H1 (cell line): ENCODE measurements at regions not wholly inside any gene's neighbourhood (a gene's known extent, or its start where the extent isn't known, plus 50 kb on each side); places are given as distances from the start of the nearest gene placed in this dataset.

Source experiments
- CTCF ChIA-PET: fragments of 300-600 bp; sonication (Branson Sonifier 250); formaldehyde crosslinking; loops from one replicate; lab custom pipeline; 2021; ENCODE audit not compliant: partially characterized antibody; lab: Charles Lee
- POLR2A ChIA-PET: fragments of 300-600 bp; sonication (Branson Sonifier 250); formaldehyde crosslinking; loops from one replicate; lab custom pipeline; 2021; ENCODE audit warnings: inconsistent platforms; ENCODE audit not compliant: partially characterized antibody; lab: Charles Lee
- DNase-seq, 2 experiments: peaks; one replicate each; pipeline versions ENCODE4 v3.0.0 to v3.0.0-alpha.2; 2010 to 2022; ENCODE audit warnings: low spot score in 2 of 2, low read depth in 1 of 2, mixed read lengths in 1 of 2
- FAIRE-seq: peaks from 2 replicates; lab custom pipeline; 2011; peaks lifted over from hg19 to GRCh38; lab: Jason Lieb, UNC
- H2AFZ ChIP-seq: 2 replicates; pipeline ENCODE4 v1.8.1; 2012; ENCODE audit warnings: low read length, inconsistent platforms
- H2AK5ac ChIP-seq: 2 replicates; pipeline ENCODE4 v1.6.1; 2013; ENCODE audit warnings: low read depth, low read length
- H2BK120ac ChIP-seq: replicated peaks from 2 replicates; pipeline ENCODE3; 2013; ENCODE audit warnings: low read depth, low read length, inconsistent platforms
- H2BK12ac ChIP-seq: 2 replicates; pipeline ENCODE4 v1.6.1; 2013; ENCODE audit warnings: low read depth, low read length
- H2BK15ac ChIP-seq: 2 replicates; pipeline ENCODE4 v1.6.1; 2013; ENCODE audit warnings: low read length
- H2BK20ac ChIP-seq: 2 replicates; pipeline ENCODE4 v1.6.1; 2013; ENCODE audit warnings: low read length
- H2BK5ac ChIP-seq: 2 replicates; pipeline ENCODE4 v1.6.1; 2013; ENCODE audit warnings: low read depth, low read length
- H3K14ac ChIP-seq: 2 replicates; pipeline ENCODE4 v1.6.1; 2013; ENCODE audit warnings: inconsistent platforms; ENCODE audit not compliant: insufficient read length
- H3K18ac ChIP-seq: 2 replicates; pipeline ENCODE4 v1.6.1; 2013; ENCODE audit warnings: low read length; ENCODE audit errors: extremely low read depth
- H3K23ac ChIP-seq: 2 replicates; pipeline ENCODE4 v1.6.1; 2013; ENCODE audit warnings: inconsistent platforms; ENCODE audit not compliant: insufficient read length
- H3K23me2 ChIP-seq: 2 replicates; pipeline ENCODE4 v1.6.1; 2013; ENCODE audit warnings: low read depth, low read length
- H3K27ac ChIP-seq: 2 replicates; pipeline ENCODE4 v1.6.1; 2011; ENCODE audit warnings: low read depth, low read length, inconsistent platforms
- H3K27me3 ChIP-seq, 4 experiments: replicated peaks in 1 of 4; 1 replicate in 1 of 4; 2 replicates in 3 of 4; pipeline versions ENCODE4 v1.6.1 to v1.8.1; 2011 to 2013; ENCODE audit warnings: low read length in 3 of 4, mild to moderate bottlenecking in 3 of 4, inconsistent platforms in 2 of 4, mixed read lengths in 2 of 4, moderate library complexity in 1 of 4; ENCODE audit not compliant: control insufficient read depth in 3 of 4, insufficient read depth in 3 of 4; ENCODE audit errors: extremely low read depth in 1 of 4
- H3K36me3 ChIP-seq, 4 experiments: 2 replicates each; pipeline versions ENCODE4 v1.6.1 to v1.8.1; 2011 to 2013; ENCODE audit warnings: mild to moderate bottlenecking in 4 of 4, low read length in 3 of 4, moderate library complexity in 2 of 4, control low read depth in 1 of 4, inconsistent platforms in 1 of 4; ENCODE audit not compliant: insufficient read depth in 4 of 4, control insufficient read depth in 2 of 4
- H3K4ac ChIP-seq: replicated peaks from 2 replicates; pipeline ENCODE3; 2013; ENCODE audit warnings: low read length, low read depth, mixed read lengths, inconsistent platforms; ENCODE audit not compliant: insufficient read length
- H3K4me1 ChIP-seq, 4 experiments: replicated peaks in 1 of 4; 1 replicate in 1 of 4; 2 replicates in 3 of 4; pipeline versions ENCODE4 v1.6.1 to v1.8.1; 2011 to 2013; ENCODE audit warnings: low read length in 3 of 4, inconsistent platforms in 2 of 4, mixed read lengths in 1 of 4; ENCODE audit not compliant: insufficient read depth in 4 of 4, control insufficient read depth in 3 of 4
- H3K4me2 ChIP-seq, 2 experiments: 2 replicates each; pipeline versions ENCODE4 v1.6.1 to v1.8.1; 2011 to 2013; ENCODE audit warnings: low read depth in 2 of 2, low read length in 2 of 2, control low read depth in 1 of 2, inconsistent platforms in 1 of 2, mild to moderate bottlenecking in 1 of 2; ENCODE audit not compliant: insufficient read depth in 1 of 2
- H3K4me3 ChIP-seq, 4 experiments: fragments of 200-600, 300-600 bp in 1 of 4; sonication (generic), shearing (Covaris generic), sonication (Bioruptor Twin) in 1 of 4; 2 replicates each; pipeline versions ENCODE4 v1.5.1 to v1.8.1; 2011 to 2016; ENCODE audit warnings: low read length in 4 of 4, low read depth in 3 of 4, control low read depth in 2 of 4, inconsistent platforms in 2 of 4, mild to moderate bottlenecking in 2 of 4, mixed read lengths in 1 of 4, moderate library complexity in 1 of 4; ENCODE audit not compliant: insufficient read depth in 2 of 4; ENCODE audit errors: extremely low read depth in 1 of 4
- H3K56ac ChIP-seq: replicated peaks from 2 replicates; pipeline ENCODE3; 2013; ENCODE audit warnings: low read depth, mild to moderate bottlenecking, mixed read lengths, low read length, inconsistent platforms; ENCODE audit not compliant: insufficient read length
- H3K79me1 ChIP-seq: 2 replicates; pipeline ENCODE4 v1.6.1; 2013; ENCODE audit warnings: low read depth, low read length, control low read depth
- H3K79me2 ChIP-seq, 2 experiments: 2 replicates each; pipeline versions ENCODE4 v1.6.1 to v1.8.1; 2012 to 2013; ENCODE audit warnings: low read length in 2 of 2, mild to moderate bottlenecking in 2 of 2, inconsistent platforms in 1 of 2; ENCODE audit not compliant: insufficient read depth in 2 of 2, control insufficient read depth in 1 of 2
- H3K9ac ChIP-seq, 4 experiments: replicated peaks in 1 of 4; 1 replicate in 1 of 4; 2 replicates in 3 of 4; pipeline versions ENCODE4 v1.6.1 to v1.8.1; 2011 to 2013; ENCODE audit warnings: low read depth in 3 of 4, low read length in 3 of 4, control low read depth in 2 of 4, mild to moderate bottlenecking in 2 of 4, moderate library complexity in 2 of 4, inconsistent platforms in 1 of 4; ENCODE audit errors: extremely low read depth in 1 of 4
- H3K9me3 ChIP-seq, 2 experiments: 2 replicates each; pipeline versions ENCODE4 v1.6.1 to v1.8.1; 2012 to 2013; ENCODE audit warnings: mild to moderate bottlenecking in 2 of 2, moderate library complexity in 2 of 2, control low read depth in 1 of 2, inconsistent platforms in 1 of 2, low read depth in 1 of 2, low read length in 1 of 2, mixed read lengths in 1 of 2; ENCODE audit not compliant: insufficient read depth in 2 of 2
- H4K20me1 ChIP-seq, 2 experiments: replicated peaks in 1 of 2; 2 replicates each; pipeline versions ENCODE3 to v1.8.1; 2011 to 2013; ENCODE audit warnings: inconsistent platforms in 2 of 2, low read length in 2 of 2, mild to moderate bottlenecking in 1 of 2; ENCODE audit not compliant: insufficient read depth in 2 of 2, control insufficient read depth in 1 of 2
- H4K5ac ChIP-seq: 2 replicates; pipeline ENCODE4 v1.6.1; 2013; ENCODE audit warnings: low read length, low read depth, mixed read lengths, inconsistent platforms; ENCODE audit not compliant: insufficient read length
- H4K8ac ChIP-seq: 2 replicates; pipeline ENCODE4 v1.8.0; 2013; ENCODE audit warnings: mild to moderate bottlenecking, moderate library complexity, low read length, inconsistent platforms; ENCODE audit not compliant: insufficient read depth; ENCODE audit errors: extremely low read depth
- H4K91ac ChIP-seq: replicated peaks from 2 replicates; pipeline ENCODE3; 2013; ENCODE audit warnings: low read length, mixed read lengths, inconsistent platforms; ENCODE audit not compliant: insufficient read length
- BCL11A ChIP-seq, 2 experiments: IDR thresholded peaks; one replicate each; pipeline ENCODE4 v1.6.1; 2011; ENCODE audit warnings: low read depth in 2 of 2, low read length in 2 of 2, mild to moderate bottlenecking in 2 of 2
- CBX5 ChIP-seq: fragments of 300-800, 300-1000 bp; sonication (generic); IDR thresholded peaks from 2 replicates; pipeline ENCODE4 v1.7.1; 2016; ENCODE audit warnings: antibody characterized with exemption, low read length, low read depth
- CREB1 ChIP-seq: IDR thresholded peaks from 2 replicates; pipeline ENCODE4 v1.6.1; 2012; ENCODE audit warnings: inconsistent platforms
- CTBP2 ChIP-seq: IDR thresholded peaks from 2 replicates; pipeline ENCODE4 v1.7.0; 2011; ENCODE audit warnings: borderline replicate concordance, mild to moderate bottlenecking, moderate library complexity, mixed read lengths, low read length; ENCODE audit not compliant: insufficient read depth, insufficient read length
- GTF2F1 ChIP-seq: IDR thresholded peaks from 2 replicates; pipeline ENCODE4 v1.6.1; 2012; ENCODE audit warnings: low read depth, low read length, improper control_type of control experiment, borderline replicate concordance
- MAFK ChIP-seq: IDR thresholded peaks from 2 replicates; pipeline ENCODE4 v1.6.1; 2012; ENCODE audit warnings: low read depth, mild to moderate bottlenecking, improper control_type of control experiment, low read length
- POLR2AphosphoS5 ChIP-seq: IDR thresholded peaks from 2 replicates; pipeline ENCODE4 v1.6.1; 2011; ENCODE audit warnings: low read depth, low read length
- POU5F1 ChIP-seq: IDR thresholded peaks from 2 replicates; pipeline ENCODE4 v1.6.1; 2011; ENCODE audit warnings: low read depth, mild to moderate bottlenecking, low read length, moderate library complexity
- SAP30 ChIP-seq: fragments of 300-600 bp; sonication (generic); IDR thresholded peaks from 2 replicates; pipeline ENCODE4 v1.7.1; 2012; ENCODE audit warnings: low read length, moderate library complexity, mild to moderate bottlenecking, inconsistent platforms; ENCODE audit not compliant: insufficient read depth, insufficient replicate concordance
- SIN3A ChIP-seq, 2 experiments: IDR thresholded peaks in 1 of 2; conservative IDR thresholded peaks in 1 of 2; 2 replicates each; pipeline ENCODE4 v1.6.1; 2011 to 2012; ENCODE audit warnings: low read length in 2 of 2, improper control_type of control experiment in 1 of 2, low read depth in 1 of 2, mild to moderate bottlenecking in 1 of 2
- SIRT6 ChIP-seq: IDR thresholded peaks from one replicate; pipeline ENCODE4 v1.7.1; 2012; ENCODE audit warnings: low read length, inconsistent platforms
- SP2 ChIP-seq: IDR thresholded peaks from 2 replicates; pipeline ENCODE4 v1.6.1; 2012; ENCODE audit warnings: mild to moderate bottlenecking, low read length, inconsistent platforms
- SUZ12 ChIP-seq: fragments of 200-600 bp; sonication (generic); IDR thresholded peaks from 2 replicates; pipeline ENCODE4 v1.6.1; 2012; ENCODE audit warnings: mild to moderate bottlenecking, inconsistent platforms, low read length, moderate library complexity, mixed read lengths
- TAF7 ChIP-seq: optimal IDR thresholded peaks from 2 replicates; pipeline ENCODE3; 2011; ENCODE audit warnings: low read depth, mild to moderate bottlenecking, inconsistent platforms, low read length, moderate library complexity, borderline replicate concordance
- WGBS, 2 experiments: shearing (Covaris generic) in 1 of 2; methylation state at CpG; one replicate each; pipeline versions ENCODE4 v1.1.6 to v1.1.7; 2013 to 2015; ENCODE audit warnings: low lambda C conversion rate in 2 of 2, mixed read lengths in 2 of 2, inconsistent platforms in 1 of 2, low coverage in 1 of 2, missing lambda C conversion rate in 1 of 2; ENCODE audit not compliant: insufficient replicate concordance in 2 of 2, insufficient coverage in 1 of 2, insufficient read length in 1 of 2; ENCODE audit errors: extremely low coverage in 1 of 2, missing lambda C conversion rate in 1 of 2; 5-methylcytosine and 5-hydroxymethylcytosine counted together
- TF ChIP-seq, protein P1 (sequence below): IDR thresholded peaks from 2 replicates; pipeline ENCODE4 v1.6.1; 2011; ENCODE audit warnings: low read depth, mild to moderate bottlenecking, low read length; ENCODE audit not compliant: insufficient read depth

DNA sequence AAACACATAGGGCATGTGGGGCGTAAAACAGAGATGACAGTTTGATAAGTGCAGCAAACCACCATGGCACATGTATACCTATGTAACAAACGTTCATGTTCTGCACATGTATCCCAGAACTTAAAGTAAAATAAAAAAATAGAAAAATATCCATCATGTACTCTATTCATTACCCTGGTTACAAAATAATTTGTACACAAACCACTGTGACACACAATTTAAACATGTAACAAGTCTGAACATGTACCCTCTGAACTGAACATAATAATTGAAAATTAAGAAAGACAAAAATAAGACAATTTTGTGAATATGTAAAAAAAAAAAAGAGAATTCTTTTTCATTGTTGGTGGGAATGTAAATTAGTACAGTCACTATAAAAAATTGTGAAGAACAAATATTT is 379.2 kb downstream of the KDM5D start:
- CTCF ChIA-PET, result no interaction called here
- Histone ChIP-seq H2BK12ac (no peak overlapping the region), H4K91ac (no peak overlapping the region), H3K27ac (no peak overlapping the region), H3K4me2 (no peak overlapping the region), H3K23ac (no peak overlapping the region), H3K4me1 (no peaks in the 10 kb centered on the region), H3K79me2 (no peaks in the 10 kb centered on the region), H2BK120ac (no peak overlapping the region), H2BK20ac (no peak overlapping the region), H3K9ac (no peak overlapping the region), H3K23me2 (no peaks in the 10 kb centered on the region), H3K14ac (no peak overlapping the region), H4K5ac (no peak overlapping the region), H3K18ac (no peak overlapping the region), H3K9me3 (no peaks in the 10 kb centered on the region), H3K27me3 (no peaks in the 10 kb centered on the region), H3K79me1 (no peaks in the 10 kb centered on the region), H2BK5ac (no peak overlapping the region), H2AK5ac (no peak overlapping the region), H2BK15ac (no peak overlapping the region), H3K4ac (no peak overlapping the region), H3K4me3 (no peak overlapping the region), H4K8ac (no peak overlapping the region), H3K56ac (no peak overlapping the region), H4K20me1 (no peaks in the 10 kb centered on the region), H2AFZ (no peak overlapping the region), H3K36me3 (no peaks in the 10 kb centered on the region)
- DNase-seq, result no peak
- WGBS, 2 experiments, result 63% methylated on average over 2 of the region's 2 CpGs; no CpG with 5 or more reads in 1 of the 2 experiments
- POLR2A ChIA-PET, result no interaction called here
- FAIRE-seq, result no peak
- TF ChIP-seq MAFK, result no peak
- TF ChIP-seq CREB1, result no peak
- TF ChIP-seq SP2, result no peak
- TF ChIP-seq GTF2F1, result no peak
- no peak for TF ChIP-seq SAP30
- no peak for TF ChIP-seq POLR2AphosphoS5
- no peak for TF ChIP-seq POU5F1
- TF ChIP-seq SIRT6, result no peak
- TF ChIP-seq SUZ12, result no peak
- TF ChIP-seq BCL11A (IDR thresholded peaks at IDR 0.05; ENCODE audit: low read depth in 2 of 2, low read length in 2 of 2), result no peak
- TF ChIP-seq, protein P1, sequence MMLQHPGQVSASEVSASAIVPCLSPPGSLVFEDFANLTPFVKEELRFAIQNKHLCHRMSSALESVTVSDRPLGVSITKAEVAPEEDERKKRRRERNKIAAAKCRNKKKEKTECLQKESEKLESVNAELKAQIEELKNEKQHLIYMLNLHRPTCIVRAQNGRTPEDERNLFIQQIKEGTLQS, result no peak
- TF ChIP-seq SIN3A (conservative IDR thresholded peaks at IDR 0.05 in 1 of 2, IDR thresholded peaks at IDR 0.05 in 1 of 2; ENCODE audit: low read depth in 1 of 2, low read length in 2 of 2), result no peak
- no peak for TF ChIP-seq TAF7
- no peak for TF ChIP-seq CTBP2
- TF ChIP-seq CBX5, result no peak
